Spleen (tissue), 7 donors: ENCODE measurements at regions not wholly inside any gene's neighbourhood (a gene's known extent, or its start where the extent isn't known, plus 50 kb on each side); places are given as distances from the start of the nearest gene placed in this dataset.

ENCODE experiments used
- POLR2A ChIP-seq, 3 donors: fragments of 450-650 bp; IDR thresholded peaks; one replicate each; pipeline ENCODE4 v1.5.1; 2017; ENCODE audit warnings: antibody characterized with exemption in 3 of 3, mild to moderate bottlenecking in 1 of 3
- TF ChIP-seq, protein P1 (sequence below), 11 experiments: fragments of 200-600 bp in 7 of 11; fragments of 450-650 bp in 4 of 11; sonication (generic) in 4 of 11; IDR thresholded peaks in 8 of 11; conservative IDR thresholded peaks in 3 of 11; 1 replicate in 7 of 11; 2 replicates in 4 of 11; pipeline versions ENCODE4 v1.4.0 to v1.8.0; 2016 to 2021; ENCODE audit warnings: antibody characterized with exemption in 11 of 11, inconsistent platforms in 4 of 11, mild to moderate bottlenecking in 1 of 11
- donor health status: DM: no; HTN: no; CAD: no; lungs with moderate emphysema.
- donor health status: DM: no; HTN: no; CAD: no.
- donor health status: DM: no; HTN: no; CAD: no.

- TF ChIP-seq POLR2A (IDR thresholded peaks at IDR 0.05): no peak
- TF ChIP-seq, protein P1, sequence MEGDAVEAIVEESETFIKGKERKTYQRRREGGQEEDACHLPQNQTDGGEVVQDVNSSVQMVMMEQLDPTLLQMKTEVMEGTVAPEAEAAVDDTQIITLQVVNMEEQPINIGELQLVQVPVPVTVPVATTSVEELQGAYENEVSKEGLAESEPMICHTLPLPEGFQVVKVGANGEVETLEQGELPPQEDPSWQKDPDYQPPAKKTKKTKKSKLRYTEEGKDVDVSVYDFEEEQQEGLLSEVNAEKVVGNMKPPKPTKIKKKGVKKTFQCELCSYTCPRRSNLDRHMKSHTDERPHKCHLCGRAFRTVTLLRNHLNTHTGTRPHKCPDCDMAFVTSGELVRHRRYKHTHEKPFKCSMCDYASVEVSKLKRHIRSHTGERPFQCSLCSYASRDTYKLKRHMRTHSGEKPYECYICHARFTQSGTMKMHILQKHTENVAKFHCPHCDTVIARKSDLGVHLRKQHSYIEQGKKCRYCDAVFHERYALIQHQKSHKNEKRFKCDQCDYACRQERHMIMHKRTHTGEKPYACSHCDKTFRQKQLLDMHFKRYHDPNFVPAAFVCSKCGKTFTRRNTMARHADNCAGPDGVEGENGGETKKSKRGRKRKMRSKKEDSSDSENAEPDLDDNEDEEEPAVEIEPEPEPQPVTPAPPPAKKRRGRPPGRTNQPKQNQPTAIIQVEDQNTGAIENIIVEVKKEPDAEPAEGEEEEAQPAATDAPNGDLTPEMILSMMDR (IDR thresholded peaks at IDR 0.05 in 8 of 11, conservative IDR thresholded peaks at IDR 0.05 in 3 of 11): no peak
Measured at GRCh38 chr2:58664523-58665151, 423.5 kb upstream of the FANCL start.
